ENCODE measurements at regions not wholly inside any gene's neighbourhood (a gene's known extent, or its start where the extent isn't known, plus 50 kb on each side); places are given as distances from the start of the nearest gene placed in this dataset.
"Not testable (repeated sequence)": the region's sequence is repeated elsewhere in the genome, so short reads cannot be mapped to it uniquely, and the experiment has no call there.

DNA sequence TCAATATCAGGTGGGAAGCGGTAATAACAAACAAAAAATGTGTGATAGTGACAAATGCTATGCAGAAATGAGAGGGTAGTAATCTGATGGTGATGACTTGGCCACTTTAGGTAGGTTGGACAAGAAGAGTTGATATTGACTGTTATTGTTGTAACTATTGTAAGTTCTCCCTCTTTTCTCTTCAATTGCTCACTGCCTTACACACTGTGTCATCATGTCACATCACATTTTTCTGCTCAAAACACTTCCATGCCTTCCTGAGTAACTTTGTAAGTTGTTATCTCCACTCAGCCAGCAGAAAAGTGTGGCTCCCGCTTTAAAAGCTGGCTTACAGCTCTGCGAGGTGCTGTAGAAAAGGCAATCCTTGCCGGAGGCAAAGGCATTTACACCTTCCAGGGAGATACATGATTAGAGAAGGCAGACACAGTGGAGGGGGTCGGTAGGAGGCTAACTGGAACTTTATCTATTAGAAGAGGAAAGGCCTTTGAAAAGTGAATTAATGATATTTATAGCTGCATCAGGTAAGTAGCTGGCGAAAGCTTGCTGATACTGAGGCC, 85.2 kb upstream of the CLINT1 start:
- no peak for TF ChIP-seq POLR2A (IDR thresholded peaks at IDR 0.05)
- TF ChIP-seq, protein P1, sequence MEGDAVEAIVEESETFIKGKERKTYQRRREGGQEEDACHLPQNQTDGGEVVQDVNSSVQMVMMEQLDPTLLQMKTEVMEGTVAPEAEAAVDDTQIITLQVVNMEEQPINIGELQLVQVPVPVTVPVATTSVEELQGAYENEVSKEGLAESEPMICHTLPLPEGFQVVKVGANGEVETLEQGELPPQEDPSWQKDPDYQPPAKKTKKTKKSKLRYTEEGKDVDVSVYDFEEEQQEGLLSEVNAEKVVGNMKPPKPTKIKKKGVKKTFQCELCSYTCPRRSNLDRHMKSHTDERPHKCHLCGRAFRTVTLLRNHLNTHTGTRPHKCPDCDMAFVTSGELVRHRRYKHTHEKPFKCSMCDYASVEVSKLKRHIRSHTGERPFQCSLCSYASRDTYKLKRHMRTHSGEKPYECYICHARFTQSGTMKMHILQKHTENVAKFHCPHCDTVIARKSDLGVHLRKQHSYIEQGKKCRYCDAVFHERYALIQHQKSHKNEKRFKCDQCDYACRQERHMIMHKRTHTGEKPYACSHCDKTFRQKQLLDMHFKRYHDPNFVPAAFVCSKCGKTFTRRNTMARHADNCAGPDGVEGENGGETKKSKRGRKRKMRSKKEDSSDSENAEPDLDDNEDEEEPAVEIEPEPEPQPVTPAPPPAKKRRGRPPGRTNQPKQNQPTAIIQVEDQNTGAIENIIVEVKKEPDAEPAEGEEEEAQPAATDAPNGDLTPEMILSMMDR (IDR thresholded peaks at IDR 0.05 in 4 of 5, conservative IDR thresholded peaks at IDR 0.05 in 1 of 5), result no peak
- intact Hi-C loops (cut with DNase I; ENCODE audit: low total_unique reads), result no loop called here

DNA sequence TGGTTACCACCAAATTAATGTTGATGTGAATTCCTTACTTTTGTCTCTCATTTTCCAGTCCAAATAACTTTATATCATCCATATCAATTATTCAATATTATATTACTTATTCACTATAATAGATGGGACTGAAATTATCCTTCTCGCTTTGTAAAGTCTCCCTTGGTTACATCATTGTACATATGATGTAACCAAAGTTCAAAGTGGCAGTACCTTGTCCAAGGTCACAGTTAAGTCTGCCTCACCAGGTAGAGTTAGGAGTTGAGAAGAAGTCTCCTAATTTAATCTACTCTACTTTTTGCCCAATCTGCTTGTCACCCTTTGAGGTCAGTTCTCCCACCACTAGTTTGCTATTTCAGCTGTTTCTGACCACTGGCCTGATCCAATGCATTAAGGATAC, 83.7 kb upstream of the CLINT1 start:
- no peaks in the 10 kb centered on the region for H3K27me3 ChIP-seq
- H3K4me1 ChIP-seq, result no peaks in the 10 kb centered on the region
- H3K36me3 ChIP-seq, result no peaks in the 10 kb centered on the region
- intact Hi-C loops (cut with DNase I; ENCODE audit: low total_unique reads), result no loop called here
- H3K9me3 ChIP-seq, result no peaks in the 10 kb centered on the region
- in situ Hi-C loops (cut with MboI; ENCODE audit: low sequenced_read_pairs in 4 of 4), result loop anchor here in 2 of 4 donors (10.0 kb wide), 2 partner anchors 118 to 128 kb away; no protein-coding TSS in a partner anchor
- H3K27ac ChIP-seq, result no peak overlapping the region
- ATAC-seq, result no peak
- TF ChIP-seq, protein P1 (IDR thresholded peaks at IDR 0.05 in 4 of 5, conservative IDR thresholded peaks at IDR 0.05 in 1 of 5), result no peak
- TF ChIP-seq POLR2A (IDR thresholded peaks at IDR 0.05), result no peak
- no peak overlapping the region for H3K4me3 ChIP-seq
- DNase-seq, result no peak

More for the DNA sequence above, 85.2 kb upstream of the CLINT1 start:
- Histone ChIP-seq H3K9me3 (no peaks in the 10 kb centered on the region), H3K27me3 (no peaks in the 10 kb centered on the region), H3K27ac (no peak overlapping the region), H3K4me3 (no peak overlapping the region), H3K36me3 (no peaks in the 10 kb centered on the region), H3K4me1 (peaks cover 3 to 5% of the 10 kb centered on the region in 2 donors)
- DNase-seq (no peak), ATAC-seq (no peak)
- in situ Hi-C loops (cut with MboI; ENCODE audit: low sequenced_read_pairs in 4 of 4), result loop anchor here in 2 of 4 donors (10.0 kb wide), 2 partner anchors 119 to 129 kb away; no protein-coding TSS in a partner anchor

DNA sequence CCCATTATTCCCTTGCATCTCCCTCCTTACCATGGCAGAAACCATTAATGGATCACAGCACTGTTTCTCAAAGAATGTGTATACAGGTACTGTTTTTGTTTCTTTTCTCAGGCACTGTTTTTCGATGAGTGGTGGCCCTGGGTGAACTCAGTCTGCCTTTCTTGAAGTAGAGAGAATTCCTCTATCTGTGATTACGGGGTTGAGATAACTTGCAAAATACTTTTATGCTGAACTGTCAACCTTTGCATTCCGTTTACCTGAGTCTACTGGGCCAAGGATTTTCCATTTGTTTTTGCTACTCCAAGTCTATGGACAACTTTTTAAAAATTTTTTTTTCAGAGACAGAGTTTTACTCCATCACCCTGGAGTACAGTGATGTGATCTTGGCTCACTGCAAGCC, 82.7 kb upstream of the CLINT1 start:
- Histone ChIP-seq H3K27me3 (no peaks in the 10 kb centered on the region), H3K4me1 (no peaks in the 10 kb centered on the region), H3K27ac (no peak overlapping the region), H3K36me3 (no peaks in the 10 kb centered on the region), H3K4me3 (no peak overlapping the region), H3K9me3 (no peaks in the 10 kb centered on the region)
- ATAC-seq, result no peak
- in situ Hi-C loops (cut with MboI; ENCODE audit: low sequenced_read_pairs in 4 of 4), result loop anchor here in 2 of 4 donors (10.0 kb wide), 2 partner anchors 117 to 127 kb away; no protein-coding TSS in a partner anchor
- no peak for DNase-seq
- TF ChIP-seq POLR2A (IDR thresholded peaks at IDR 0.05), result no peak
- TF ChIP-seq, protein P1 (IDR thresholded peaks at IDR 0.05 in 4 of 5, conservative IDR thresholded peaks at IDR 0.05 in 1 of 5), result no peak
- intact Hi-C loops (cut with DNase I; ENCODE audit: low total_unique reads), result no loop called here

DNA sequence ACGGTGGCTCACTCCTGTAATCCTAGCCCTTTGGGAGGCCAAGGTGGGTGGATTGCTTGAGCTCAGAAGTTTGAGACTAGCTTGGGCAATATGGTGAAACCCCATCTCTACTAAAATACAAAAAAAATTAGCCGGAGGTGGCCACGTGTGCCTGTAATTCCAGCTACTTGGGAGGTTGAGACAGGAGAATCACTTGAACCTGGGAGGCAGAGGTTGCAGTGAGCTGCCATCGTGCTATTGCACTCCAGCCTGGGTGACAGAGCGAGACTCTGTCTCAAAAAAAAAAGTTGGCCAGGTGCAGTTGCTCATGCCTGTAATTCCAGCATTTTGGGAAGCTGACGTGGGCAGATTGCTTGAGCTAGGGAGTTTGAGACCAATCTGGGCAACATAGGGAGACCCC, 79.2 kb upstream of the CLINT1 start:
- in situ Hi-C loops (cut with MboI; ENCODE audit: low sequenced_read_pairs in 4 of 4); H3K4me1 ChIP-seq; H3K4me3 ChIP-seq; H3K9me3 ChIP-seq; DNase-seq; intact Hi-C loops (cut with DNase I; ENCODE audit: low total_unique reads); H3K36me3 ChIP-seq; ATAC-seq; H3K27ac ChIP-seq; H3K27me3 ChIP-seq: not testable (repeated sequence)

DNA sequence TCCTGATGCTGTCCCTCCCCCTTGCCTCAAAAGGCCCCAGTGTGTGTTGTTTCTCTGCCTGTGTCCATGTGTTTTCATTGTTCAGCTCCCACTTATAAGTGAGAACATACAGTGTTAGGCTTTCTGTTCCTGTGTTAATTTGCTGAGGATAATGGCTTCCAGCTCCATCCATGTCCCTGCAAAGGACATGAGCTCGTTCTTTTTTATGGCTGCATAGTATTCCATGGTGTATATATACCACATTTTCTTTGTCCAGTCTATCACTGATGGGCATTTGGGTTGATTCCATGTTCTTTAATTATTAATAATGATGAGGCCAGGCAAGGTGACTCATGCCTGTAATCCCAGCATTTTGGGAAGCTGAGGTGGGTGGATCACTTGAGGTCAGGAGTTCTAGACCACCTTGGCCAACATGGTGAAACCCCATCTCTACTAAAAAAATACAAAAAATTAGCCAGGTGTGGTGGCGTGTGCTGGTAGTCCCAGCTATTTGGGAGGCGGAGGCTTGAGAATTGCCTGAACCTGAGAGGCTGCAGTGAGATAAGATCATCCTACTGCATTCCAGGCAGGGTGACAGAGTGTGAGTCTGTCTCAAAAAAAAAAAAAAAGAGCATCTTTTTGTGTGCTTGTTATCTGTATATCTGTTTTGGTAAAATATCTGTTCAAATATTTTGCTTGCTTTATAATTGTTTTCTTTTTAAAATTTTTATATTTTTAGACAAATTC, 78.0 kb upstream of the CLINT1 start:
- in situ Hi-C loops (cut with MboI; ENCODE audit: low sequenced_read_pairs in 4 of 4); ATAC-seq; DNase-seq: not testable (repeated sequence)

More for the DNA sequence above, 78.0 kb upstream of the CLINT1 start:
- H3K27ac ChIP-seq; H3K9me3 ChIP-seq; H3K27me3 ChIP-seq; H3K36me3 ChIP-seq; H3K4me1 ChIP-seq; H3K4me3 ChIP-seq; intact Hi-C loops (cut with DNase I; ENCODE audit: low total_unique reads): not testable (repeated sequence)

All from gastrocnemius medialis (tissue), 4 donors.